ENCODE measurements at regions not wholly inside any gene's neighbourhood (a gene's known extent, or its start where the extent isn't known, plus 50 kb on each side); places are given as distances from the start of the nearest gene placed in this dataset.

DNA sequence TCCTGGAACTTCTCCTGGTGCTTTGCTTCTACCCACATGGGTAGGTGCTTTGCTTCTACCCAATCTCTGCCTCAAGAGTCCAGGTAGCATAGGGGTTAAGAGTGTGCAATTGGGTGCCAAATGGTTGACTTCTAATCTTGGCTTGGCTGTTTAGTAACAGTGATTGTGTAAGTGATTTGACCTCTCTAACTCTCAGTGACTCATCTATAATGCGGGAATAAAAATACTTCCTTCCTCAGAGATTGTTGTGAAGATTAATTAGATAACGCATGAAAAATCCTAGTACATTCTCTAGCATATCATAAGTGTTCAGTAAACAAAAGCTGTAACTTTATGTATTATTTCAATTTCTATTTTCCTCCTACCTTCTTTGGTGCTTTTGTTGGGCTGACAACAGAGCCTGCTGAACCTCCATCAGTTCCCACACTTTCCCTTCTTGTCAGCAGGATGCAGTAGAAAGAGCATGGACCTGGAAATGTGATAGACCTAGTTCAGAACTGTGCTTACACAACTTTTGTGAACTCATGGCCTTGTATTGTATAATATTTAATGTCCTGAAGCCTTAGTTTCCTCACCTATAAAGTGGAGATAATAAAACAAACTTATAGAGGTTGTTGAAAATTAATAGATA is 72.9 kb upstream of the SMIM36 start:
- TF ChIP-seq, protein P1, sequence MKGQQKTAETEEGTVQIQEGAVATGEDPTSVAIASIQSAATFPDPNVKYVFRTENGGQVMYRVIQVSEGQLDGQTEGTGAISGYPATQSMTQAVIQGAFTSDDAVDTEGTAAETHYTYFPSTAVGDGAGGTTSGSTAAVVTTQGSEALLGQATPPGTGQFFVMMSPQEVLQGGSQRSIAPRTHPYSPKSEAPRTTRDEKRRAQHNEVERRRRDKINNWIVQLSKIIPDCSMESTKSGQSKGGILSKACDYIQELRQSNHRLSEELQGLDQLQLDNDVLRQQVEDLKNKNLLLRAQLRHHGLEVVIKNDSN (IDR thresholded peaks at IDR 0.05; ENCODE audit: borderline replicate concordance, low read depth): no peak
- TF ChIP-seq GABPA (IDR thresholded peaks at IDR 0.05; ENCODE audit: low read depth) (no peak), RFX5 (IDR thresholded peaks at IDR 0.05; ENCODE audit: low read length) (no peak), FOXM1 (IDR thresholded peaks at IDR 0.05; ENCODE audit: low read depth) (no peak), NFIC (IDR thresholded peaks at IDR 0.05; ENCODE audit: borderline replicate concordance) (peak; percentile 11; the same call in 1 of the 2 replicates), RAD21 (IDR thresholded peaks at IDR 0.05; ENCODE audit: low read length) (no peak), POLR2AphosphoS5 (IDR thresholded peaks at IDR 0.05; ENCODE audit: low read depth, low read length) (no peak), EP300 (IDR thresholded peaks at IDR 0.05; ENCODE audit: borderline replicate concordance in 1 of 2, low read depth in 1 of 2, low read length in 1 of 2) (no peak), MXI1 (IDR thresholded peaks at IDR 0.05; ENCODE audit: low read depth, low read length) (no peak), GATA2 (CRISPR knock-in tag; IDR thresholded peaks at IDR 0.05) (no peak)
- TF ChIP-seq, protein P2, sequence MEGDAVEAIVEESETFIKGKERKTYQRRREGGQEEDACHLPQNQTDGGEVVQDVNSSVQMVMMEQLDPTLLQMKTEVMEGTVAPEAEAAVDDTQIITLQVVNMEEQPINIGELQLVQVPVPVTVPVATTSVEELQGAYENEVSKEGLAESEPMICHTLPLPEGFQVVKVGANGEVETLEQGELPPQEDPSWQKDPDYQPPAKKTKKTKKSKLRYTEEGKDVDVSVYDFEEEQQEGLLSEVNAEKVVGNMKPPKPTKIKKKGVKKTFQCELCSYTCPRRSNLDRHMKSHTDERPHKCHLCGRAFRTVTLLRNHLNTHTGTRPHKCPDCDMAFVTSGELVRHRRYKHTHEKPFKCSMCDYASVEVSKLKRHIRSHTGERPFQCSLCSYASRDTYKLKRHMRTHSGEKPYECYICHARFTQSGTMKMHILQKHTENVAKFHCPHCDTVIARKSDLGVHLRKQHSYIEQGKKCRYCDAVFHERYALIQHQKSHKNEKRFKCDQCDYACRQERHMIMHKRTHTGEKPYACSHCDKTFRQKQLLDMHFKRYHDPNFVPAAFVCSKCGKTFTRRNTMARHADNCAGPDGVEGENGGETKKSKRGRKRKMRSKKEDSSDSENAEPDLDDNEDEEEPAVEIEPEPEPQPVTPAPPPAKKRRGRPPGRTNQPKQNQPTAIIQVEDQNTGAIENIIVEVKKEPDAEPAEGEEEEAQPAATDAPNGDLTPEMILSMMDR (IDR thresholded peaks at IDR 0.05): no peak
- TF ChIP-seq, protein P3, sequence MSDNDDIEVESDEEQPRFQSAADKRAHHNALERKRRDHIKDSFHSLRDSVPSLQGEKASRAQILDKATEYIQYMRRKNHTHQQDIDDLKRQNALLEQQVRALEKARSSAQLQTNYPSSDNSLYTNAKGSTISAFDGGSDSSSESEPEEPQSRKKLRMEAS (IDR thresholded peaks at IDR 0.05; ENCODE audit: low read depth): no peak
